GM18909 (cell line): ENCODE measurements at regions not wholly inside any gene's neighbourhood (a gene's known extent, or its start where the extent isn't known, plus 50 kb on each side); places are given as distances from the start of the nearest gene placed in this dataset.

Source experiments
- ATAC-seq: cut with Tn5 transposase; IDR thresholded peaks from one replicate; pipeline ENCODE4 v1.9.1; 2021; ENCODE audit warnings: mild to moderate bottlenecking; ENCODE audit not compliant: unreplicated experiment, poor library complexity

GRCh38 chr2:155364766-155365165, 666.3 kb downstream of the KCNJ3 start:
- ATAC-seq, result no peak

GRCh38 chr2:155363349-155363888, 664.9 kb downstream of the KCNJ3 start:
- ATAC-seq, result no peak

GRCh38 chr2:155357172-155357571, 658.7 kb downstream of the KCNJ3 start:
- no peak for ATAC-seq

GRCh38 chr2:155356250-155356649, 657.8 kb downstream of the KCNJ3 start:
- no peak for ATAC-seq

GRCh38 chr2:155350783-155351580, 652.5 kb downstream of the KCNJ3 start:
- ATAC-seq, result no peak

- no peak for ATAC-seq
These were observed 633.5 kb downstream of the KCNJ3 start for GRCh38 chr2:155332016-155332415.

GRCh38 chr2:155320236-155320635, 621.7 kb downstream of the KCNJ3 start:
- ATAC-seq, result no peak

GRCh38 chr2:155318710-155319109, 620.2 kb downstream of the KCNJ3 start:
- no peak for ATAC-seq

- ATAC-seq, result no peak
These were observed 617.3 kb downstream of the KCNJ3 start for GRCh38 chr2:155315768-155316167.

- peak; percentile 77 for ATAC-seq
These were observed 612.1 kb downstream of the KCNJ3 start for GRCh38 chr2:155310589-155310988.

GRCh38 chr2:155309483-155309882, 611.0 kb downstream of the KCNJ3 start:
- no peak for ATAC-seq

- no peak for ATAC-seq
These were observed 610.0 kb downstream of the KCNJ3 start for GRCh38 chr2:155308367-155309009.

- ATAC-seq, result no peak
These were observed 602.7 kb downstream of the KCNJ3 start for GRCh38 chr2:155301221-155301620.

- no peak for ATAC-seq
These were observed 599.5 kb downstream of the KCNJ3 start for GRCh38 chr2:155298001-155298400.

- ATAC-seq, result no peak
These were observed 595.9 kb downstream of the KCNJ3 start for GRCh38 chr2:155294358-155294757.

GRCh38 chr2:155281907-155282306, 583.4 kb downstream of the KCNJ3 start:
- ATAC-seq, result no peak

GRCh38 chr2:155273323-155273722, 574.8 kb downstream of the KCNJ3 start:
- peak; percentile 76 for ATAC-seq

GRCh38 chr2:155266583-155266982, 568.1 kb downstream of the KCNJ3 start:
- ATAC-seq, result peak; percentile 44

- ATAC-seq, result peak; percentile 40
These were observed 567.6 kb downstream of the KCNJ3 start for GRCh38 chr2:155266109-155266508.

GRCh38 chr2:155256803-155257202, 558.3 kb downstream of the KCNJ3 start:
- ATAC-seq, result no peak

- peak; percentile 90 for ATAC-seq
These were observed 552.3 kb downstream of the KCNJ3 start for GRCh38 chr2:155250800-155251199.

- ATAC-seq, result no peak
These were observed 541.7 kb downstream of the KCNJ3 start for GRCh38 chr2:155240176-155240575.
